ENCODE measurements at regions not wholly inside any gene's neighbourhood (a gene's known extent, or its start where the extent isn't known, plus 50 kb on each side); places are given as distances from the start of the nearest gene placed in this dataset.

DNA sequence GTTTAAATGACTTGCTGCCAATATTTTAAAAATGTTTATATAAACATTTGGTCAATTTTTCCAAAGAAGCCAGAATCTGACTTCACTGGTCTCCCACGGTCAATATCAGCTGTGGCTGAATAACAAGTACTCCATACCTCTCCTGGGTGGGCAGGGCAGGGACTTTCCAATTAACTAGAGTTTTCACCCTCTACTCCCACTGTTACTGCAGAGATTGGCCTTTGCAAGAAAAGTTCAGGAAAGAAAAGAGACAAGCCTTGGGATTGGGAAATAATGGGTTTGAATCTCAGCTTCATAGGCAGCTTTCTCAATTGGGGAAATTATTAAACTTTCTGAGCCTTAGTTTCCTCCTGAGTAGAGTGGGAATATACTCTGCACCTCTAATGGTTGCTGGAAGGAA, 236.9 kb downstream of the PRL start:
- H3K4me1 ChIP-seq (ENCODE audit: control insufficient read depth, low read depth, low read length): no peaks in the 10 kb centered on the region
- H3K56ac ChIP-seq (ENCODE audit: low read length): no peak overlapping the region
- no peak overlapping the region for H3K9ac ChIP-seq (ENCODE audit: low read length)
- H2BK120ac ChIP-seq (ENCODE audit: low read depth, low read length): no peak overlapping the region
- DNase-seq: no peak
- no peak overlapping the region for H3K18ac ChIP-seq (ENCODE audit: low read length)
- no peaks in the 10 kb centered on the region for H3K79me2 ChIP-seq (ENCODE audit: control insufficient read depth, insufficient read depth, low read length)
- H3K23ac ChIP-seq (ENCODE audit: low read length): no peak overlapping the region
- H3K27ac ChIP-seq (ENCODE audit: low read depth, low read length): no peak overlapping the region
- H2BK5ac ChIP-seq (ENCODE audit: low read length): no peak overlapping the region
- no peak overlapping the region for H4K8ac ChIP-seq (ENCODE audit: low read depth, low read length)
- no peak overlapping the region for H3K4me3 ChIP-seq (ENCODE audit: low read length)
- no peak overlapping the region for H2AK5ac ChIP-seq (ENCODE audit: low read length)
- no peak overlapping the region for H3K4ac ChIP-seq (ENCODE audit: low read depth, low read length)
- no peak overlapping the region for H4K5ac ChIP-seq (ENCODE audit: low read length)
- no peak overlapping the region for H3K4me2 ChIP-seq (ENCODE audit: low read length)
- no peaks in the 10 kb centered on the region for H3K27me3 ChIP-seq (ENCODE audit: insufficient read depth, low read length, poor library complexity)
- H2BK15ac ChIP-seq (replicated peaks; ENCODE audit: low read depth): no peak overlapping the region
- H3K36me3 ChIP-seq (ENCODE audit: control insufficient read depth, insufficient read depth, low read length): peaks cover 2% of the 10 kb centered on the region
- no CpG with 5 or more reads among the region's 1 CpG for WGBS (ENCODE audit: extremely low coverage, insufficient coverage, low lambda C conversion rate)
- H3K79me1 ChIP-seq (ENCODE audit: low read length): no peaks in the 10 kb centered on the region

- no peak overlapping the region for H4K5ac ChIP-seq (ENCODE audit: low read length)
- H3K79me1 ChIP-seq (ENCODE audit: low read length): no peaks in the 10 kb centered on the region
- H3K23ac ChIP-seq (ENCODE audit: low read length): no peak overlapping the region
- no peak overlapping the region for H3K9ac ChIP-seq (ENCODE audit: low read length)
- H3K27me3 ChIP-seq (ENCODE audit: insufficient read depth, low read length, poor library complexity): no peaks in the 10 kb centered on the region
- no peak overlapping the region for H2AK5ac ChIP-seq (ENCODE audit: low read length)
- H2BK5ac ChIP-seq (ENCODE audit: low read length): no peak overlapping the region
- H3K4me2 ChIP-seq (ENCODE audit: low read length): no peak overlapping the region
- no peak for DNase-seq
- H2BK120ac ChIP-seq (ENCODE audit: low read depth, low read length): no peak overlapping the region
- H4K8ac ChIP-seq (ENCODE audit: low read depth, low read length): no peak overlapping the region
- H3K36me3 ChIP-seq (ENCODE audit: control insufficient read depth, insufficient read depth, low read length): no peaks in the 10 kb centered on the region
- H3K4ac ChIP-seq (ENCODE audit: low read depth, low read length): no peak overlapping the region
- no CpG with 5 or more reads among the region's 21 CpGs for WGBS (ENCODE audit: extremely low coverage, insufficient coverage, low lambda C conversion rate)
- no peak overlapping the region for H3K56ac ChIP-seq (ENCODE audit: low read length)
- no peaks in the 10 kb centered on the region for H3K79me2 ChIP-seq (ENCODE audit: control insufficient read depth, insufficient read depth, low read length)
- H3K4me3 ChIP-seq (ENCODE audit: low read length): no peak overlapping the region
- no peak overlapping the region for H3K18ac ChIP-seq (ENCODE audit: low read length)
- H3K4me1 ChIP-seq (ENCODE audit: control insufficient read depth, low read depth, low read length): no peaks in the 10 kb centered on the region
- no peak overlapping the region for H2BK15ac ChIP-seq (replicated peaks; ENCODE audit: low read depth)
- H3K27ac ChIP-seq (ENCODE audit: low read depth, low read length): no peak overlapping the region
Observed at GRCh38 chr6:22062807-22063408, 233.9 kb downstream of the PRL start.

DNA sequence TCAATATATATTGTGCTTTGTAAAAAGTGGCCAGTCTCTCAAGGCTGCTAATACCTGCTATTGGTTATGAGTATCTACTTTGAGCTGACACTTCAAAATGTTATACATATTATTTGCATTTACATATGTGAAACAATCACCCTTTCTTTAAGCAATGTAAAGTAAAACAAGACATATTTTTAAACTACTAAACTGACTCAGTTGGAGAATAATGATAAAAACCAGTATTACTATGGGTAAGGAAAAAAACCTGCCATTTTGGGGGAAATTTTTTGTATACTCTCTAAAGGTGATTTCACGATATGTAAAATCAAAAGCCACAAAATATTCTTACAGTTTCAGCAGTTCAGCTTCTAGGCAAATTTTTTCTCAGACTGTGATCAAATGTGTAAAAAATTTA, 232.3 kb downstream of the PRL start:
- no peak overlapping the region for H2BK15ac ChIP-seq (replicated peaks; ENCODE audit: low read depth)
- H2BK120ac ChIP-seq (ENCODE audit: low read depth, low read length): no peak overlapping the region
- no peak overlapping the region for H2BK5ac ChIP-seq (ENCODE audit: low read length)
- no peaks in the 10 kb centered on the region for H3K27me3 ChIP-seq (ENCODE audit: insufficient read depth, low read length, poor library complexity)
- H3K79me2 ChIP-seq (ENCODE audit: control insufficient read depth, insufficient read depth, low read length): no peaks in the 10 kb centered on the region
- no peaks in the 10 kb centered on the region for H3K4me1 ChIP-seq (ENCODE audit: control insufficient read depth, low read depth, low read length)
- H4K8ac ChIP-seq (ENCODE audit: low read depth, low read length): no peak overlapping the region
- no peak for DNase-seq
- no peak overlapping the region for H3K4me3 ChIP-seq (ENCODE audit: low read length)
- no peak overlapping the region for H3K4me2 ChIP-seq (ENCODE audit: low read length)
- no peak overlapping the region for H4K5ac ChIP-seq (ENCODE audit: low read length)
- H3K9ac ChIP-seq (ENCODE audit: low read length): no peak overlapping the region
- H2AK5ac ChIP-seq (ENCODE audit: low read length): no peak overlapping the region
- H3K36me3 ChIP-seq (ENCODE audit: control insufficient read depth, insufficient read depth, low read length): no peaks in the 10 kb centered on the region
- no CpG with 5 or more reads among the region's 1 CpG for WGBS (ENCODE audit: extremely low coverage, insufficient coverage, low lambda C conversion rate)
- no peak overlapping the region for H3K4ac ChIP-seq (ENCODE audit: low read depth, low read length)
- no peaks in the 10 kb centered on the region for H3K79me1 ChIP-seq (ENCODE audit: low read length)
- no peak overlapping the region for H3K27ac ChIP-seq (ENCODE audit: low read depth, low read length)
- H3K18ac ChIP-seq (ENCODE audit: low read length): no peak overlapping the region
- H3K56ac ChIP-seq (ENCODE audit: low read length): no peak overlapping the region
- H3K23ac ChIP-seq (ENCODE audit: low read length): no peak overlapping the region

- Histone ChIP-seq H4K5ac (ENCODE audit: low read length) (no peak overlapping the region), H2BK120ac (ENCODE audit: low read depth, low read length) (no peak overlapping the region), H3K9ac (ENCODE audit: low read length) (no peak overlapping the region), H4K8ac (ENCODE audit: low read depth, low read length) (no peak overlapping the region), H3K27me3 (ENCODE audit: insufficient read depth, low read length, poor library complexity) (no peaks in the 10 kb centered on the region), H3K18ac (ENCODE audit: low read length) (no peak overlapping the region), H3K36me3 (ENCODE audit: control insufficient read depth, insufficient read depth, low read length) (no peaks in the 10 kb centered on the region), H3K4me1 (ENCODE audit: control insufficient read depth, low read depth, low read length) (no peaks in the 10 kb centered on the region), H3K79me1 (ENCODE audit: low read length) (no peaks in the 10 kb centered on the region), H3K4me2 (ENCODE audit: low read length) (no peak overlapping the region), H2BK15ac (replicated peaks; ENCODE audit: low read depth) (no peak overlapping the region), H3K56ac (ENCODE audit: low read length) (no peak overlapping the region), H2BK5ac (ENCODE audit: low read length) (no peak overlapping the region), H2AK5ac (ENCODE audit: low read length) (no peak overlapping the region), H3K23ac (ENCODE audit: low read length) (no peak overlapping the region), H3K27ac (ENCODE audit: low read depth, low read length) (no peak overlapping the region), H3K4me3 (ENCODE audit: low read length) (no peak overlapping the region), H3K4ac (ENCODE audit: low read depth, low read length) (no peak overlapping the region), H3K79me2 (ENCODE audit: control insufficient read depth, insufficient read depth, low read length) (no peaks in the 10 kb centered on the region)
- no peak for DNase-seq
- WGBS (ENCODE audit: extremely low coverage, insufficient coverage, low lambda C conversion rate): no CpG with 5 or more reads among the region's 1 CpG
Observed at GRCh38 chr6:22067122-22067521, 229.7 kb downstream of the PRL start.

DNA sequence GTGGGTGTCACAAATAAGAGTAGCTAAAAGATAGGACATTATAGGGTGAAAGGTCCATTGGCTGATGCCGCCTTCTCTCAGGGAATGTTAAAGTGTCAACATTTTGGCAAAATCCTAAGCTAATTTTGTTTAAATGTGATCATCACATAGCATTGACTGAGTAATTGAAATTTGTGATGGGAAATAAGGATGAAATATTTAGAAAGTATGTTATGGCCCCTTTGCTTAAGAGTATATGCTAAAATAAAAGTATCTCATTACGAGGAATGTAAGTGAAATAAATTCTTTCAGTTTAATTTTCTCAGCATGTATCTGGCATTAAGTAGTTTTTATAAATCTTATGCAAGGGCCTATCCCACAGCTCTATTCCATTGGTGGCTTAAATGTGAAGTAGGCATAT, 229.2 kb downstream of the PRL start:
- Histone ChIP-seq H4K8ac (ENCODE audit: low read depth, low read length) (no peak overlapping the region), H3K18ac (ENCODE audit: low read length) (no peak overlapping the region), H3K56ac (ENCODE audit: low read length) (no peak overlapping the region), H3K9ac (ENCODE audit: low read length) (no peak overlapping the region), H3K4ac (ENCODE audit: low read depth, low read length) (no peak overlapping the region), H3K23ac (ENCODE audit: low read length) (no peak overlapping the region), H3K79me2 (ENCODE audit: control insufficient read depth, insufficient read depth, low read length) (no peaks in the 10 kb centered on the region), H3K36me3 (ENCODE audit: control insufficient read depth, insufficient read depth, low read length) (no peaks in the 10 kb centered on the region), H2AK5ac (ENCODE audit: low read length) (no peak overlapping the region), H2BK15ac (replicated peaks; ENCODE audit: low read depth) (no peak overlapping the region), H3K4me1 (ENCODE audit: control insufficient read depth, low read depth, low read length) (no peaks in the 10 kb centered on the region), H3K4me2 (ENCODE audit: low read length) (no peak overlapping the region), H2BK120ac (ENCODE audit: low read depth, low read length) (no peak overlapping the region), H3K4me3 (ENCODE audit: low read length) (no peak overlapping the region), H2BK5ac (ENCODE audit: low read length) (no peak overlapping the region), H3K79me1 (ENCODE audit: low read length) (no peaks in the 10 kb centered on the region), H3K27me3 (ENCODE audit: insufficient read depth, low read length, poor library complexity) (no peaks in the 10 kb centered on the region), H4K5ac (ENCODE audit: low read length) (no peak overlapping the region), H3K27ac (ENCODE audit: low read depth, low read length) (no peak overlapping the region)
- WGBS (ENCODE audit: extremely low coverage, insufficient coverage, low lambda C conversion rate): no CpG with 5 or more reads among the region's 2 CpGs
- no peak for DNase-seq

DNA sequence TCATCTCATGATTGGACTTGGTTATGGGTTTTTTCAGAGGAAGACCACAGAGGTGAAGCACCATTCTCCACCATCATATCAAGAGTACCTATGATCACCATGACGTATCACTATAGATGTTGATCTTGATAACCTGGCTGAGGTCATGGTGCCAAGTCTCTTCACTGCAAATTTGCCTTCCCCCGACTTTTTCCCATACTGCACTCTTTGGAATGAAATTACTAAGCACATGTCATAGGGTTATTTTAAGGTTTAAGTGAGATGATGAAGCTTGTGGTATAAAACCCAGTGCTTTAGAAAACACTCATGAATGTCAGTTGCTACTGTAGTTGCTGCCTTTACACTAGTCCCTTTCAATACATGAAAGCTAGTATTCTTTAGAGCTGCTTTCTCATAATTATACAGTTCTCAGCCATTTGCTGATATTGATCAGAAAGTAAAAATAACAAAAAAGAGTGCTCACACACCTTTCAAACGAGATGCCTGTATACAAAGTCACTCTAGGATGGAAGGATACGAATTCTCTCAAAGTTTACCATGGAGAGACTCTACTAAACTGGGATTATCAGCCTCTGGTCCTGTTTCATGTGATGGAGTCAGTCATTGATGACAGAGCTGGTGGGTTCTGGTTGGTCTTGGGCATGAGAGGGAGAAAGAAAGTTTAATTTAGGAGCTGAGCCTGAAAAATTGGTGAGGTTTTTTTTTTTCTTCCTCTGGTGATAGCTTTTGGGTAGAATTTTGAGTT, 228.1 kb downstream of the PRL start:
- Histone ChIP-seq H2BK120ac (ENCODE audit: low read depth, low read length) (no peak overlapping the region), H3K18ac (ENCODE audit: low read length) (no peak overlapping the region), H3K79me2 (ENCODE audit: control insufficient read depth, insufficient read depth, low read length) (no peaks in the 10 kb centered on the region), H3K79me1 (ENCODE audit: low read length) (no peaks in the 10 kb centered on the region), H3K27me3 (ENCODE audit: insufficient read depth, low read length, poor library complexity) (no peaks in the 10 kb centered on the region), H2BK15ac (replicated peaks; ENCODE audit: low read depth) (no peak overlapping the region), H2AK5ac (ENCODE audit: low read length) (no peak overlapping the region), H3K4me2 (ENCODE audit: low read length) (no peak overlapping the region), H3K56ac (ENCODE audit: low read length) (no peak overlapping the region), H3K4ac (ENCODE audit: low read depth, low read length) (no peak overlapping the region), H3K27ac (ENCODE audit: low read depth, low read length) (no peak overlapping the region), H2BK5ac (ENCODE audit: low read length) (no peak overlapping the region), H3K4me3 (ENCODE audit: low read length) (no peak overlapping the region), H4K8ac (ENCODE audit: low read depth, low read length) (no peak overlapping the region), H3K36me3 (ENCODE audit: control insufficient read depth, insufficient read depth, low read length) (no peaks in the 10 kb centered on the region), H3K4me1 (ENCODE audit: control insufficient read depth, low read depth, low read length) (no peaks in the 10 kb centered on the region), H3K23ac (ENCODE audit: low read length) (no peak overlapping the region), H3K9ac (ENCODE audit: low read length) (no peak overlapping the region), H4K5ac (ENCODE audit: low read length) (no peak overlapping the region)
- no CpG with 5 or more reads among the region's 4 CpGs for WGBS (ENCODE audit: extremely low coverage, insufficient coverage, low lambda C conversion rate)
- DNase-seq: no peak

Data from mesendoderm (in vitro differentiated cells).